COLO668 (cell line): ENCODE measurements at regions not wholly inside any gene's neighbourhood (a gene's known extent, or its start where the extent isn't known, plus 50 kb on each side); places are given as distances from the start of the nearest gene placed in this dataset.

ENCODE experiments used
- DNase-seq: peaks from one replicate; lab custom pipeline; 2025; ENCODE audit not compliant: unreplicated experiment; lab: John Stamatoyannopoulos, UW

- no peak for DNase-seq
Observed at GRCh38 chr5:123865641-123866040, 353.7 kb downstream of the CSNK1G3 start.

- DNase-seq: no peak
Observed at GRCh38 chr5:123864578-123864977, 352.6 kb downstream of the CSNK1G3 start.

GRCh38 chr5:123858938-123859337 lies 347.0 kb downstream of the CSNK1G3 start:
- no peak for DNase-seq

GRCh38 chr5:123856766-123857165 lies 344.8 kb downstream of the CSNK1G3 start:
- DNase-seq: no peak

- DNase-seq: no peak
Observed at GRCh38 chr5:123855609-123856008, 343.6 kb downstream of the CSNK1G3 start.

GRCh38 chr5:123845356-123846100 lies 333.6 kb downstream of the CSNK1G3 start:
- DNase-seq: no peak

GRCh38 chr5:123844873-123845272 lies 332.9 kb downstream of the CSNK1G3 start:
- DNase-seq: no peak

- no peak for DNase-seq
Observed at GRCh38 chr5:123835421-123835820, 323.4 kb downstream of the CSNK1G3 start.

- no peak for DNase-seq
Observed at GRCh38 chr5:123830575-123830974, 318.6 kb downstream of the CSNK1G3 start.

GRCh38 chr5:123827811-123828210 lies 315.8 kb downstream of the CSNK1G3 start:
- no peak for DNase-seq

- DNase-seq: no peak
Observed at GRCh38 chr5:123819833-123820232, 307.9 kb downstream of the CSNK1G3 start.

- no peak for DNase-seq
Observed at GRCh38 chr5:123819386-123819785, 307.4 kb downstream of the CSNK1G3 start.

GRCh38 chr5:123817267-123817666 lies 305.3 kb downstream of the CSNK1G3 start:
- no peak for DNase-seq

- no peak for DNase-seq
Observed at GRCh38 chr5:123814801-123815470, 303.0 kb downstream of the CSNK1G3 start.

GRCh38 chr5:123813937-123814624 lies 302.1 kb downstream of the CSNK1G3 start:
- DNase-seq: peak; percentile 55

- DNase-seq: no peak
Observed at GRCh38 chr5:123813264-123813663, 301.3 kb downstream of the CSNK1G3 start.

- DNase-seq: no peak
Observed at GRCh38 chr5:123811831-123812230, 299.9 kb downstream of the CSNK1G3 start.

- DNase-seq: no peak
Observed at GRCh38 chr5:123810746-123811340, 298.9 kb downstream of the CSNK1G3 start.

- DNase-seq: peak; percentile 29
Observed at GRCh38 chr5:123810253-123810652, 298.3 kb downstream of the CSNK1G3 start.

GRCh38 chr5:123809594-123810221 lies 297.7 kb downstream of the CSNK1G3 start:
- DNase-seq: peak; percentile 74
